ENCODE measurements at regions not wholly inside any gene's neighbourhood (a gene's known extent, or its start where the extent isn't known, plus 50 kb on each side); places are given as distances from the start of the nearest gene placed in this dataset.
"Not testable (repeated sequence)": the region's sequence is repeated elsewhere in the genome, so short reads cannot be mapped to it uniquely, and the experiment has no call there.

DNA sequence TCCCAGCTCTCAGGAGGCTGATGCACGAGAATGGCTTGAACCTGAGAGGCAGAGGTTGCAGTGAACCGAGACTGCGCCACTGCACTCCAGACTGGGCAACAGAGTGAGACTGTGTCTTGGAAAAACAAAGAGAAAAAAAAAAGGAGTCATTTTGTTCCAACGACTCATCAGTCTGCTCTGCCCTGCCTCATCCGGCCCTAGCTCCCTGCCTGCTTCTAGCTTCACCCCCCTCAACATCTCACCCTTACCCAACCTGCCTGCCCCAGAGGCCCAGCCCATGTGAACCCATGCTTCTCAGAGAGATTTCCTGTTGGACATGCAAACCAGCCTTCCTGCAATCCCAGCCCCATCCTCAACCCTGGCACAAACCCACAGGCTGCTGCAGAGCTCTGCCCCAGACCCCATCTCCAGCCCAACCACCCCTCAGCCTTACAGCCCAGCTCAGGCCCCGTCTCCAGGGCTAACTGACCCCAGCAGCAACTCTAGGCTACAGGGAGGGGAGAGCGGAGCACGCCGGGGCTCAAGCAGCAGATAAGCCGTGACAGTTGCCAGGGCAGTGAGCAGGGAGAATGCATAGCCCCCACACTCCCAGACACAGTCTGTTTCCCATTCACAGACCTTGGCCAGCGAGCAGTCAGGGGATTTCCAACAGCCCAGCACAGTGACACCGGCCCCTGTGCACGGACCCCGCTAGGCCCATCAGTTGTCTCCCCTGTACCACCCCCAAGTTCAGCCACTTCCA, 86.0 kb upstream of the KCTD7 start:
- FAIRE-seq, result no peak

DNA sequence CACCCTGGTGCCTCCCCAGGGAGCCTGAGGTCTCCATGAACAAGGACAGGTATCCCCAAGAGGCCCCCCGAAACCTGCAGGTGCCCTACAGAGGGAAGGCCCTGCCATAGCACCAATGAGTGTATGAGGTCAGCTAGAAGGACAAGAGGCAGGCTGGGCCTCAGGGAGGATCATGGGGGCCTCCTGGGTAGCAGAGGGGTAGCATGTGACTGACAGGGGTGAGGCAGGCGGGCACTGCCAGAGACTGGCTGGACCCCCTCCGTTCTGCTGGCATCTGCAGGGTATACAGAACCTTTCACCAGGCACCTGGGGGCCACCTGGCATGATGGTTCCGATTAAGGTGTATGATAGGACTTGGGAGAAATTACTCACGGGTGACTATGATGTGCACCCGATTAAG, 79.2 kb upstream of the KCTD7 start:
- FAIRE-seq, result no peak

DNA sequence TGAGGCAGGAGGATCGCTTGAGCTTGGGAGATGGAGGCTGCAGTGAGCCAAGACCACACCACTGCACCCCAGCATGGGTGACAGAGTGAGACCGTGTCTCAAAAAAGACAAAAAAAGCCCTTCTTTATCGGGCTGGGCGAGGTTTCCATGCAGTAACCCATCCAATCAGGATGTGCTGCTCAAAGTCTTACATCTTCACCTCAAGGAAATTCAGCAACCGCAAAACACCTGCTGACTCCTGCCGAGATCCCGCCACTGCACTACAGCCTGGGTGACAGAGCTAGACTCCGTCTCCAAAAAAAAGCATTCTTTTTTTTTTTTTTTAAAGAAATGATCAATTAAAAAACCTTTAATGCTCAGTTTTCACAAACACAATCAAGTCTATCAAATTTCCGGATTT, 75.7 kb upstream of the KCTD7 start:
- no peak for FAIRE-seq

DNA sequence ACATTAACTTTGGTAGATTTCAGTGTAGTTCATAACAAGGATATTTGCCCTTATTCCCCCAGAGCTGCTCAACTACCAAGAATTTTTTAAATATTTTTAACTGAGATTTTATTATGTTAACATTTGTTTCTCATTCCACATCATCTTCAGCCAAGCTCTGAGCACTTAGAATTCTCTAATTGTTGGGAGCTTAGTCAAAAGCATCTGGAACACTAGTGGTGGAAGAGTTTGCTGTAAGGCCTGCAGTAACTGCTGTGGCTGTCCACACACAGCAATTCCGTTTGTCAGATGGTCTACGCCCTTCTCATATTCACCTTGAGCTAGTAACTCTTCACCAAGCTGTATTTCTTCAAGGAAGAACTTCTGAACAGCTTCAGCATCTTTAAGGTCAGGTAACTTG, 75.0 kb upstream of the KCTD7 start:
- FAIRE-seq, result not testable (repeated sequence)

DNA sequence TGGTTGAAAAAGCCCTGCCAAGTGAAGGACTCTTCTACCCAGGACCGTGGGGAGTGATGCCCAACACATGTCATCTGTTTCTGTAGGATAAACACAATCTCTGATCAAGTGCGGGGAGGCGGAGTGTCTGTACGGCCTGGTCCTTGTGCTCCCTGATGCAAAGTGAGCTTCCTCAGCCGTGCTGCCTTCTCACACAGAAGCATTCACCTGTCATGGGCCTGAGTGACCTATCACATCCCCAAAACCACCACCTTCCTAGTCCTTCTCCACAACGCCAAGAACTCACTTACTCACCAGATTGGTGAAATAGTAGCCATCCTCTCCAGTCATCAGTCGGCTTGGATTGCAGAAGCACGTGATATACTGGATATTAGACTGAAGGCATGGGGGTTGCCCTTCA, 74.4 kb upstream of the KCTD7 start:
- not testable (repeated sequence) for FAIRE-seq

DNA sequence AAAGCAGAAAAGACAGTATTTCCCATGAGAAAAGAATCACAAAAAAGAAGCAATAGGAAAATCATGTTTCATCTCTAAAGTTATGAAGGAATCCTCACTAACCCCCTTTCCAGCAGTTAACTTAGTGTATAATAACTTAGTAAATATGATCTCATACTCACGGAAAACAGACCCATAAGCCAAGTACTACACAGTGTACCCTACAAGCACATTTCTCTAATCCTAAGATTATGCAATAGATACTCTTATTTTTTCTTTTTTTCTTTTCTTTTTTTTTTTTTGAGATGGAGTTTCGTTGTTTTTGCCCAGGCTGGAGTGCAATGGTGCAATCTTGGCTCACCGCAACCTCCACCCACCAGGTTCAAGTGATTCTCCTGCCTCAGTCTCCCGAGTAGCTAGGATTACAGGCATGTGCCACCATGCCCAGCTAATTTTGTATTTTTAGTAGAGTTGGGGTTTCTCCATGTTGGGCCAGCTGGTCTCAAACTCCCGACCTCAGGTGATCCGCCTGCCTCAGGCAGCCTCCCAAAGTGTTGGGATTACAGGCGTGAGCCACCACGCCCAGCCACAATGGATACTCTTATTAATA, 73.7 kb upstream of the KCTD7 start:
- FAIRE-seq, result not testable (repeated sequence)

DNA sequence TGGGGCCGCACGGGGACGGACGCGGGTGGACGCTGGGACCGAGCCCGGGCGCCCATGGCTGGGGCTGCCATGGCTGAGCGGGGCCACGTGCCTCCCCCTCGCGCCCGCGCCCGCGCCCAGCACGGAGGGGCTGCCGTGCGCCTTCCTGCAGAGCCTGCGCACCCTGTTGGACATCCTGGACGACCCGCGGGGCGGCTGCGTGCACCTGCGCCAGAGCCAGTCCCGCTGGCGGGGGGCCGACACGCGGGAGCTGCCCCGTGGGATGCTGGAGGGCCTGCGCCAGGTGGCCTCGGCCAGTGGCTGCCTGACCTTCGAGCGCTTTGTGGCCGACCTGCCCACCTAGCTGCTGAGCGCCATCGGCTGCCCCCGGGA, 72.5 kb upstream of the KCTD7 start:
- no peak for FAIRE-seq

DNA sequence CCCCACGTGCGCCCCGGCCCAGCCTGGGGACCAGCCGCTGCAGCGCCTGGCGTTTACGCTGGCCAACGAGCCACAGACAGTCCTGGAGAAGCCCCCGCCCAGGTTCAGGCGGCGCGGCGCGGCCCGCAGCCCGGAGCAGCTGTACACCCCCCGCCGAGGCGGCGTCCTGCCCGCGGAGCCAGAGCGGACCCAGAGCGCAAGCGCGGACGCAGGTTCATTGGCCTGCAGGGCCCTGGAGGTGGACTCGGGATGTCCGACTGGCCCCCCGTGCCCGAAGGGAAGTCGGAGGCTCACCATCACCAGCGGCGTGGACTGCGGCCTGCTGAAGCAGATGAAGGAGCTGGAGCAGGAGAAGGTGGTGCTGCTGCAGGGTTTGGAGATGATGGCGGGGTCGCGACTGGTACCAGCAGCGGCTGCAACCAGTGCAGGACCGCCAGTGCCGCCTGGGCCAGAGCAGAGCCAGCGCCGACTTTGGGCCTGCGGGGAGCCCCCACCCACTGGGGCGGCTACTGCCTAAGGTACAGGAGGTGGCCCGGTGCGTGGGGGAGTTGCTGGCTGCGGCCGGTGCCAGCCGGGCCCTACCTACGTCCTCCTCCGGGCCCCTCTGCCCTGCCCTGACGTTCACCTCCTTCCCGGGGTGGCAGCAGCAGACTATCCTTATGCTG, 72.0 kb upstream of the KCTD7 start:
- FAIRE-seq, result no peak

DNA sequence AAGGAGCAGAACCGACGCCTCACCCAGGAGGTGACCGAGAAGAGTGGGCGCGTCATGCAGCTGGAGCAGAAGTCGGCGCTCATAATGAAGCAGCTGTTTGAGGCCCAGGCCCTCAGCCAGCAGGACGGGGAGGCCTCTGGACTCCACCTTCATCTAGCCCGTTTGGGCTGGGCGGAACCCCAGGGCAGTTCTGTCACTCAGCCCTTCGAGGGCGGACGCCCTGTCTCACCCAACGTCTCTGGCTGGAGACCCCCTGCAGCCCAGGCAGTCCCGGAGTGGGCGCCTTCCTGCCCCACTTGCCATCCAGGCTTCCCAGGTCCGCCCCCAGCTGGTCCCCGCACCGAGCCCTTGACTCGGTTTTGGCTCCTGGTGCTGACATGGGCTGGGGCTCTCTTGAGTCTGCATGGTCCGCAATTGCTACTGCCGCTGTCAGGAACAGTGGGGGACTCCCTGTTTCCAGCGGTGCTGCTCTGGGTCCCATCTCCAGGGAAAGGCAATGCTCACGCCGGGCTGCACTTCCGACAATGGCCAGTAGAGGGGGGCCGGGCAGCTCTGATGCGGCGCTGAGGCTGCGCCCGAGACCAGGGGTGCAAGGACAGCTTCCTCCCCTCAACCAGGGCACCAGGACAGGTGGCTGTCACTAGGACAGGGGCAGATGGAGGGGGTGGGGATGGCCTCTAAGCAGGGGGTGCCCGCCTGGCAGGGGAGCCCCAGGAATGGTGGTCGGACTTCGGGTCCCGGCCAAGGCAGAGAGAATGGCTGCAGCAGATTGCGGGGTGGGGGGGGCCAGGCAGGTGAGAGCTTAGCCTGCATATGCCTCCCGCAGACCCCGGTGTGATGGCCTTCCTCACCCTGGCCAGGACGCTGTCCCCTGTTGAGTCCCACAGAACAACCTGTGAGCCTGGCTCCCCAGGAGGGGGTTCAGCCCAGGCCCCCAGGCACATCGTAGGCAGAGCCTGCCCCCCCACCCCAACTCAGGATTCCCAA, 71.2 kb upstream of the KCTD7 start:
- no peak for FAIRE-seq

DNA sequence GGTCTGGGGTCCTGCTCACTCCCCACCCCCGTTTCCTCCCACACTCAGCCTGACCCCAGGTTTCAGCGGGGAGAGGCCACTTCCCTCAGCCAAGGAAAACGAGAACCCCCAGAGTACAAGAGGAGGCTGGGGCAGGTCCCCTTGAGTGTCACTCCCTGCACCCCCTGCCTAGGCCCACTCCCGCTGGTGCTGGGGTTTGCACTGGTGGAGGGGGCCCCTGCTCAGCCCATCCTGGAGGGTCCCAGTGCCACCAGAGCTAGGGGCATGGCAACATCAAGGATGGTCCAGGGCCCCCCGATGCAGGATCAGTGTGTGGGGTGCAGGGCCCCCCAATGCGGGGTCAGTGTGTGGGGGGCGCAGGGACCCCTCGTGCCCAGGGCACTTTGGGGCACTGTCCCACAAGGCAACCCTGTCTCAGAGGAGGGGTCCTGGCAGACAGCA, 70.5 kb upstream of the KCTD7 start:
- no peak for FAIRE-seq

DNA sequence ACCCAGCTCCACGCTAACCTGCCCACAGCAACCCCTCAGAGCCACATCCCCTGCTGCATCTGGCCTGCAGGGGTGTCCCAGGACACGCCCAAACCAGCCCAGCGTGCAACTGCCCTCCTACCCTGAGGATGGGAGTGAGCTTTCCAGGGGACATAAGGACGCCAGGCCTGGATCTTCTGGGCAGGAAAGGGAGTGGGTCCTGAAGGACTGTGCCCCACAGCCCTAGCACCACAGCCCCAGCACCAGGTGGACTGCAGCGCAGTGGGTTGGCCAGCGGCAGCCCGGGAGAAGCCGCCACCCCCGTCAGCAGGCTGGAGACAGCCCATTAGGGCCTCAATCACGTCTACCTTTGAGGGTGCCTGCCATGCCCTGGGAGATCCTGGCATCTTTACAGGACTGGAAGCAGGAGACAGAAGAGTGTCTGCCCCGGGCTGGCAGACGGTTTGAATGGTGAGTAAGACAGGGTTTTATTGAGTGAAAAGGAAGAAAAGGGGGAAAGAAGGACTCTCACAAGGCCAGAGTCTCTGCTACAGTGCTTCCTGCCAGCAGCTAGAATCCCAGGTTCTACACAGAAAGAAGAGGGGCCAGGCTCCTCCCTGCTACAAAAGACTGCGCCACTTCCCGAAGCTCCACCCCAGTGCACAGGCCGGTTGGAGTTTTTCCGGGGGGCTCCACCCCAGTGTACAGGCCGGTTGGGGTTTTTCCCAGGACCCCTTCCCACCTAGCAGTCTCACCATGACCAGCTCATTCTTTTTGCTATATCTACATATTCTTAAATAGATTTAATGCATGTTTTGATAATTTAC, 69.8 kb upstream of the KCTD7 start:
- no peak for FAIRE-seq

DNA sequence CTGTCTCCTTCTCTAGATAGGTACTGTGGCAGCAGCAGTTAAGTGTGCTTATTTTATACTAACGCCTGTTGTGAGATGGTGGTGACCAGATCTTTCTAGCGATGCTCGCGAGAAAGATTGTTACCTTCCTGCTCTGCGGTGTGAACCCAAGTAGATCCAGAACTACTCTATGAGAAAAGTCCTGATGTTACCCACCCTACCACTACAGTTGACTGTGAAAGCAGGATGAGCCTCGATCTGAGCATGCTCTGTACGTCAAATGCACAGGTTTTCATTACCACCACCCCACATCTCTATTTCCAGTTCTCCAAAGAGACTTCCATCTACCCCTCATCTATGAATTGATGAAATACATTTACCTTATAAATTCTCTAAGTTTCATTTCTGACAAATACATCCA, 64.6 kb upstream of the KCTD7 start:
- no peak for FAIRE-seq

DNA sequence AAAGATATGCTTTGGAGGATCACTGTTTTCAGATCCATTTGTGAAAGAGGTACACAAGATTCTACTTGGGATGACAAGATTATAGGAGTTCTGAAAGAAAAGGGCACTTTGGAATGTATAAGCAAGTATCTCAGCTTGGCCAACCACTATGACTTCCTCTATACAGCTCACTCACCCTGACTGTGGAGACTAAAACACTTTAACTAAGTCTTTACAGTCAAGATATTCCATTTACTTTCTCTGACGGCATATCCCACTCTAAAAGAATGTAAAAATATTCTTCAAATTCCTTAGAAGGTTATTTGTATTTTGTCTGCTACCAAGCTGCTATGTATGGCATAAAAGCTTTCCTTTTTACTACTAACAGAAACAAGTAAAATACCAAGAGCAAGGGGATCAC, 58.5 kb upstream of the KCTD7 start:
- not testable (repeated sequence) for FAIRE-seq

DNA sequence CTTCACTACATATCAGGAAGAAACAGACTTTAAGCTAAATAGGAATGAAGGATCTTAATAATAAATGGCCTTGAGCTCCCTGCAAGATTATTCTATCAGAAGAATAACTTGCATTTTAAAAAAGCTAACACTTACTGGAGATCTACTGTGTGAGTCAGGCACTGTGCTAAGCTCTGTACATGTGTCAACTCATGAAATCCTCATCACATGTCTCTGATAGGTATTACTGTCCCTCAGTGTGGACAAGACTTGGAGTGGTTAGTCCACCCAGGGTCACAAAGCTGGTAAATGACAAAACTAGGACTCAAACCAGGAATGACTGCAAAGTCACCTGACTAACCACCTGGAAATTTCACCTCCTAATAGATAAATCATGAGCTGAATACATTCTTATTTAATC, 57.1 kb upstream of the KCTD7 start:
- FAIRE-seq, result no peak

DNA sequence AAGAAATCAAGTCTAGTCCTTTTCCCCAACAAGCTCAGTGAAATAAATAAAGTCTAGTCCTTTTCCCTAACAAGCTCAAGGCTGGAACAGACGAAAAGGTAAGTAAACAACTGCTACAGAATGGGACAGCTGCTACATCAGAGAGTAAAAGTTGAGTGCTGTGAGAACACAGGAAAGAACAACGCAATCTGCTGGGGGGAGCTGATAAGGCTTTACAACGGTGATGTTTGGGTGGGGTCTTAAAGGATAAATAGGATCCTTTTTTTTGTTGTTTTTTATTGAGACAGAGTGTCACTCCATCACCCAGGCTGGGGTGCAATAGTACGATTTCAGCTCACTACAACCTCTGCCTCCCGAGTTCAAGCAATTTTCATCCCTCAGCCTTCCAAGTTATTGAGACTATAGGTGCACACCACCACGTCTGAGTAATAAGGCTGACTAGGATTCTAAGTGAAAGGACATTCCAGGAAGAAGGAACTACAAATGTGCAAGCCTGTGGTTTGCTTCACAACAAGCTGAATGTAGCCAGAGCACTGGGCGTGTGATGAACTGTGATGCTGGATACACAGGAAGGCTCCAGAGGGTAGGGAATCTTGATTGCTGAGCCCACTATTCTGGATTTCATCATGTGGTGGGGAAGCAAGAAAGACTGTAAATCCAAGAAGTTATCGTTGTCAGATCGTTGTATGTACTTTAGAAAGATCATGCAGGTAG, 54.7 kb upstream of the KCTD7 start:
- FAIRE-seq, result not testable (repeated sequence)

DNA sequence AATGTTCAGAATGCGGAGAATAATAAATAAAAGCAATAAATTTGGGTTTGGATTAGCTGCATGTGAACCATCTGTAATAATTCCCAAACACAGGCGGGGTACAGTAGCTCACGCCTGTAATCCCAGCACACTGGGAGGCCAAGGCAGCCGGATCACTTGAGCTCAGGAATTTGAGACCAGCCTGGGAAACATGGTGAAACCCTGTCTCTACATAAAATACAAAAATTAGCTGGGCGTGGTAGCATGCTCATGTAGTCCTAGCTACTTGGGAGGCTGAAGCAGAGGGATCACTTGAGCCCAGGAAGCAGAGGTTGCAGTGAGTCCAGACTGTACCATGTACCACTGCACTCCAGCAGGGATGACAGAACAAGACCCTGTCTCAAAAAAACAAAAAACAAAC, 53.9 kb upstream of the KCTD7 start:
- FAIRE-seq, result not testable (repeated sequence)

DNA sequence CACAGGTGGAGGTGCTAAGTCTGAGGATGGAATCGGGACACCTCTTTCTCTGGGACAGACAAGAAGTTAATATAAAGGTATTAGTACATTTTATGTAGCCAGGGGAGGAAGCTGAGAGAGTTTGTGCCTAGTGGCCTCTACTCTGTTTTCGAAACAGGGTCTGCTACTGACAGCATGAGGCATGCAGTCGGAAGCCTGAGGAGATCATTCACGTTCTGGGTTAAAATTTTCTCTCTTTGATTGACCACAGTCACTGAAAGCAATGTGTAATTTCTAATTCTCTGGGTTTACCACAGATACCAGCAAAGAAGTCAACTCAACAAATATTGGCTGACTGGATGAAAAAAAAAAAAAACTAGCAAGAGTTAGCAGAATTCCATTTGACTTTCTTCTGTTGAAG, 53.3 kb upstream of the KCTD7 start:
- FAIRE-seq, result no peak

DNA sequence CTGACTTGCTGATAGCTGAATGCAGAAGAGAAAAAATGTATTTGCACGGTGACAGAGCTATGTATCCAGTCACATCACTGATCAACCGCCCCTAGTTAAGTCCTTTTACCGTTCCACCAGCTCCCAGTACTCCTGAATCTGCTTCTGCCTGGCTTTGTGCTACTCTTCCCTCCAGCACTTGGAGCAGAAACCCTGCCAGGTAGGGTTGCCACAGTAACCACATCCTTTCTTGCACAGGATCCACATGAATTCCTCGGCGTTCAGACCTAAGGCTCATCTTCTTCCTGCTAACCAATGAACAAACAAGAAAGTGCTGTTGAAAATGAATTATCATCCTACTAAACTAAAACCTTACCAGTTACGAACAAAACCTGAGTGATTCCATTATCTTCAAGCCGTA, 52.0 kb upstream of the KCTD7 start:
- FAIRE-seq, result no peak
